CD4-positive, alpha-beta T cell treated with Interleukin-17A for 4 hours (primary cell): ENCODE measurements at regions not wholly inside any gene's neighbourhood (a gene's known extent, or its start where the extent isn't known, plus 50 kb on each side); places are given as distances from the start of the nearest gene placed in this dataset.

Source experiments
- DNase-seq: peaks from one replicate; pipeline ENCODE4 v3.0.0-alpha.2; 2020; ENCODE audit warnings: mixed read lengths

DNA sequence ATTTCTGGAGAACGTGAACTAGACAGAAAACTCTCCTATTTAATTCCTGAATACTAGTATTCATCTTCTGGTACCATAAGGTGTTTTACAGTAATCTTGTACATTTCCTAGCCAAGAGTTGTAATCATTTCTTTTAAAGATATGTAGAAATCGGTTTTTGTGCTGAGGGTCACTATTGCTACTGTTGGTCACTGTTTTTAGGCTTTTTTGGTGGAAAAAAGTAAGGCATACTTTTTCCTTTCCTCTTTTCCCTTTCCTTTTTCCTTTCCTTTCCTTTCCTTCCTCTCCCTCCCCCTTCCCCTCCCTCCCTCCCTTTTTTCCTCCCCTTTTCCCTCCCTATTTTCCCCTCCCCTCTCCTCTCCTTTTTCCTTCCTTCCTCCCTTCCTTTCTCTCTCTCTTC lies 706.4 kb upstream of the GOT2 start:
- no peak for DNase-seq

DNA sequence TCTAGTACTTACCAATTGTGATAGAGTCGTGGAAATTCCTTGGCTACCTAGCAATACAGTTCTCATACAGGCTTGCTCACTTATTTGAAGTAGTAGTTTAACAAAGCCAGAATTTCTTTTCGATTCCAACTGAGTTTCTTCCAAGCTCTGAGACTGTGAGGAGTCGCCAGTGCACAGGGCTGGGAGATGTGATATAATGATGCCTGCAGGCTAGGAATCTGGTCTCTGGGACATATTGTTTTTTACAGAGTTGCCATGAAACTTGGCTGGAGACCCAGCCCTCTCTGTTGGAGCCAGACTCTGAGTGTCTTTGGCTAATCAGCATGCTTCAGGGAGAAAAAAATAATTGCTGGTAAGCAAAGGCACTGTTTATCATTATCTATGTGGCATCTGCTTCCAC lies 698.8 kb upstream of the GOT2 start:
- no peak for DNase-seq

DNA sequence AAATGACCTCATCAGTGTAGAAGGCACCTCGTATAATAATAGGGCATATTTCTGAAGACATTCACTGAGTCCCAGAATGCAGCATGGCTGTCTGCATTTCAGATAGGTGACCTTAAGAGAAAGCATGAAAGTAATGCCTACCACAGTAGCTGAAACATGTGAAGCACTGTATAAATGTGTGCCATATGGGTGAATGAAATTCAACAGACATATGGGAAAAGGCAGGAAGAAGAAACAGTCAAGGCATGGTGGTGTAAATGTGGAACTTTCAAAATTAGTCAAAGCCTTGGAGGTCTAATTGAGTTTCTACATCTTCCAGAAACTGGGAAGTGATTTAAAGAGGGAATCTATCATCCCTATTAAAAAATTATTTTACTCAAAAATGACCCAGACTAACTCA lies 698.2 kb upstream of the GOT2 start:
- no peak for DNase-seq

DNA sequence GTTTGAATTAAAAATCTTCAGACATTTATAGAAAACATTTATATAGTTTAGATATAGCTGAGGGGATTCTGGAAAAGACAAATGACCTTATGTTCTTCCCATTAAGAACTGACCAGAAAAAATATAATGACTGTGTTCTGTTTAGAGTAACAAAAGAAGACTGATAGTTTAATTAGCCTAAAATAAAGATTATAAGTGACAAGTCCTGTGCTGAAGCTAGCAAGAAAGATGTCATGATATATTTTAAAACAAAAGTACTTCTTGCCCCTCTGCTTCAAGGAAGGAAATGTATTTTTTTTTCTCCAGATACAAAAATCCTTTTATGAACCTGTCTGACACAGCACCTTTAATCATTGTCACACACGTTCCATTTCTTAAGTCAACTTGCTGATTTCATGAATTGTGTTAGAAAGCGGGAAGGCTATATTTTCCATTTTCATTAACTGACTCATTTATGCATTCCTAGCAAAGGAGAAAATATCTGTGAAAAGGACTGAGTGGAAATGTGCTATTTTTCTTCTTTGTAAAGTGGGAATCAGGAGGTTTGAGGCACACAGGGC lies 690.7 kb upstream of the GOT2 start:
- DNase-seq = no peak

DNA sequence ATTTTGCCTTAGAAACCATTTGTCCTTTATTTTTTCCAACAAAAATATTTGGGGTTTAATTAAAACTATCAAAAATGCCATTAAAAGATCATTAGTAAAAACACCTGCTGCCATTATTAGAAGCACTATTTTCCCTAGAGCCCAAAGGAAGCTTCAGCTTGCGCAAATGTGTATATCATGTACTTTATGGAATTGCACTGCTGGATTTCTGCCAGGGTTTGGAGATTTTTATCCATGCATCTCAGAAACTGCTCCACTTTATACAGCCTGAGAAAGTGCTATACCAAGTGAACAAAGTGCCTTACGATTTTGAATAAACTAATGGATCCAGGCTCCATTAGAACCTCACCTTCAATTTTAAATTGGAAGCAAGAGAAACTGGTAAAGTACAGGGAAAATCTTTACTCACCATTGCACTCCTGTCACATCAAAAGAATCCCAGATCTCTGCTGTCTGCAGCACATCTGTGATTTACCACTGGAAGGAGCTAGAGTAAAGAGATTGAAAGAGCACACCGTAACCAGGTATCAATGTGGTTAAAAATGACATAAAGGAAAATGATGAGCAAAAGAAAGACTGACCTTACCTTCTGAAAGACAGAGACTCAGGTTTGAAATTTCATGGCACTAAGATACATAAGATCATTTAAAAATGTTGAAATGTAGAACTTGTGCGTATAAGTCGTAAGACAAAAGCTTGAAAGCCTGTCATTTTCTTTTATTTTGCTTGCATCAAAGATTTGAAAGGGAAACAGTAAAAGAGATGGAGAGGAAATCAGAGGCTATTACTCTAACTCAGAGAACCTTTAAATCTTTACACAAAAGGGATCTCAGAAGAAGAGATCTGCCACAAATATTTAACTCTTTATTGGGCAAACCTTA lies 678.1 kb upstream of the GOT2 start:
- no peak for DNase-seq

DNA sequence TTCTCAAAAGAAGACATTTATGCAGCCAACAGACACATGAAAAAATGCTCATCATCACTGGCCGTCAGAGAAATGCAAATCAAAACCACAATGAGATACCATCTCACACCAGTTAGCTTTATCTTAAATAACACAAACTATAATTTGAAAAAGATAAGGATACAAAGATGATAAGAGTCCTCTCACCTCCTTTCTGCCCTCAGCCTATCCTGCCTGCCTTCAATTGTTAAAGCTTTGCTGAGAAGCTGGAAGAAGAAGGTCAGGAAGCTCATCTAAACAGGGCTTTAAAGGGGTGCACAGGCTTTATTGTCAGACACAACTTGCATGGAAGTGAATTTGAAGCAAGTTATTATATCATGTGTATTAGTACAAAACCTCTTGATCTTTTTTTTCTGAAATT lies 676.3 kb upstream of the GOT2 start:
- no peak for DNase-seq

DNA sequence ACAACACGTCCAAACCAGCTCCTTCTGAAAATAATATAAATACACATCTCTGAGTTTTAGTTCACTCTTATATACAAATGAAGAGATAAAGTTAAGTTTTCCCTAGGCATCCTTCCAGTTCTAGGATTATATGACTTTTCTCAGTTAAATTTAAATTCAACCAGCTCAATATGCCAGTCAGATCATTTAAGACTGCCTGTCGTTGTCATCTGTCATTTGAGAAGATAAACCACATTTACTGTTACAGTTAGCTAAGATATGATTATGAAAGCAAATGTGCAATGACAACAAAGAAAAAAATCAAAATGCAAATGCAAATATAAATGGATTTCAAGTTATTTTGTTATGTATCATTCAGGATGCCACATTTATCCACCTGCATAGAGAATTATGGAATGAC lies 671.7 kb upstream of the GOT2 start:
- DNase-seq = no peak

DNA sequence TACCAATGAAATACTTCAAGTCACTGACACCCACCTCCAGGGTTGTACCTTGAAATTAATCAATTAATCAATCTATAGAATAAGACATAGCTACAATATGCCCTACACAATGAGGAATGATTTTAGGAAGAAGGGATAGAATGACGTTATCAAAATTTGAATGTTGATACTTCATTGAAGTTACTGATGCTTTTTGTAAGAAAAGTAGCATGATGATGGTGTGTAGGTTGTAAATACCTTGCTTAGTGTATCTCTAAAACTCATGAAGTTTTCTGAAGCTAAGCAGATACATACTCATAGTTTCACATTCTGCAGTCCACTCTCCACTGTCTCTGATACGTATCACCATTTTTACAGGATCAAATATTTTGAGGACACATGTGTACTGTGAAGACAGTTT lies 670.4 kb upstream of the GOT2 start:
- no peak for DNase-seq

DNA sequence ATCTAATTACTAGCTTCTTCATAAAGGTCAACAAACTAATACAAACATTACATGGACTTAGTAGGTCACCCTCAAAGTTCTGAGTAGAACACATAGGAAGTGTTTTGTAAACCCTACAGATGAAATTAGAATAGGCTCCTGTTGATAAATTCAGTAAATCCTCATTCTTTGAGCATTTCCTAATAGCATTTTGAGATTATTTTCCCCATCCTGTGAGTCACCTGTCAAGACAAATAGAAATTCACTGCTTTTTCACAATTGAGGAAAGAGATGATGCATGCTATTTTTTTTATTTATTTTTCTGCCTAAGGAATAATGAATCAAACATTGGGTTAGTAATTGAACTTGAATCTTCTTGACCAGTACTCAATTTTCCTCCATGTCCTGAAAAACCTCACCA lies 666.7 kb upstream of the GOT2 start:
- no peak for DNase-seq

DNA sequence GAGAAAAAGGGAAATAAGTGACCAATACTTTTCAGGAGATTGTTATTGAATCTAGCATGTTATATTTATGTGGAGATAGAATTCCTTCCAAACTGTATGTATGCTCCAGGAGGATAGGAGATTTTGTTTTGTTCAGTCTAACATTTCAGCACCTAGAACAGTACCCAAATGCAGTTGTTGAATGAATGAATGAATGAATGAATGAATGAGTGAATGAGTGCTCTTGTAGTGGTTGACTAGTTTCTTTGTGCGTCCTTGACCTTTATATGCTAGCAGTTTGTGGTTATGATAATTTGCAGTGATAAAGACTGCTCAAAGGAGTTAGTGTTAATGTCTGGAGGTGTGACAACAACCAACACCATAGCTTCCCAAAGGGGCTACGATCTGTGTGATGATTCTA lies 663.5 kb upstream of the GOT2 start:
- DNase-seq = no peak

DNA sequence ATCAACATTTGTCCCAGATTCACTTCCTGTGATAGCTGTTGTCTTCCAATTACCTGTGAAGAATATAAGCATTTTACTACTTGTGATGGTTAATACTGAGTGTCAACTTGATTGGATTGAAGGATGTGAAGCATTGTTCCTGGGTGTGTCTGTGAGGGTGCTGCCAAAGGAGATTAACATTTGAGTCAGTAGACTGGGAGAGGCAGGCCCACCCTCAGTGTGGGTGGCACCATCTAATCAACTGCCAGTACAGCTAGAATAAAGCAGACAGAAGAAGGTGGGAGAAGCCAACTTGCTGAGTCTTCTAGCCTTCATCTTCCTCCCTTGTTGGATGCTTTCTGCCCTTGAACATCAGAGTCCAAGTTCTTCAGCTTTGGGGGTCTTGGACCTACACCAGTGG lies 660.4 kb upstream of the GOT2 start:
- no peak for DNase-seq

DNA sequence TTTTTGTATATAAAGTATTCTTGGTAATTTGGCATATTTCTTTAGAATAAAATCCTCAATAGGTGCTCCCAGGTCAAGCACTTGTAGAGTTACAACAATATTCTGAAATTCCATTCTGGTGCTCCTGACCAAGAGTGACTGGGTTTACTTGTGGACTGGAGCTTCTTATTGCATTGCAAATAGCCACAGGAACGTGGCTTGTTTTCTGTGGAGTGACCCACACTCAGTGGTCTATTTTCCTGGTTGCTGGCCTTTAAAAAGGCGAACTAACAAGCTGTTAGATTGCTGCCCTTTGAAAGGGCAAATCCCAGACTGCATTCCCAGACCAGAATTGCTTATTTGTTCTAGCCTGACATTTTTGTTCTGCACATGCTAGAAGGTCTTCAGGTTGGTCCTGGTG lies 658.8 kb upstream of the GOT2 start:
- DNase-seq = no peak

DNA sequence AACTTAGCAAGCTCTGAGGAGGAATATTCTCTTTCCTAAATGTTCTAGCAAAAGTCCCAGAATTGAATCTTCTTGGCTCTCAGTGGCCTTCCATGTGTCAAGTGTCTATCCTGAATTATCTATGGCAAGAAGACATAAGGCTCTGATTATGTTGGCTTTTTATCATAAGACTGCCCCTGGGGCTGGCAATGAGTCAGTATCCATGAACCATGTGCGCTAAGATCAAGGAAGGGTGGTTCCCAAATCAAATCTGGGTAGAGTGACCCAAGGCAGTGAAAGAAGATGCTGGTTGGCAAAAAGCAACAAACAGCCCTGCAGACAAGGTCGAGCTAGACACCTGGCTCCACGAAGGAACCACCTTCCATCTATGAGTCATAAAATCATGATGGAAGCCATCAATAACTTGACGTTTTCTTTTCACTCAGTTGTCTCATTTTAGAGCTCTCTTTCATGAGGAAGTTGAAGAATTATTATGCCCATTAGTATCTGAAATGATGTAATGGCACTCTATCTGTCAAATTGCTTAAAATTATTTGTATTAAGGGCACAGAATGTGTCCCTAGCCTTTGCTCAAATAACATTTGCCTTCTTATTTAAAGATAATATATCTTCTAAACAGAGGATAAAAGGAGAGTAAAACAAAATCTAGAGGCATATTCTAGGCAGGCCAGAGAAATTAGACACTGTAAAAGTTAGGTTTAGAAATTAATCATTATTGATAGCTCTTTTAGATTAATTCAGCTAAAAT lies 657.7 kb upstream of the GOT2 start:
- DNase-seq = no peak

DNA sequence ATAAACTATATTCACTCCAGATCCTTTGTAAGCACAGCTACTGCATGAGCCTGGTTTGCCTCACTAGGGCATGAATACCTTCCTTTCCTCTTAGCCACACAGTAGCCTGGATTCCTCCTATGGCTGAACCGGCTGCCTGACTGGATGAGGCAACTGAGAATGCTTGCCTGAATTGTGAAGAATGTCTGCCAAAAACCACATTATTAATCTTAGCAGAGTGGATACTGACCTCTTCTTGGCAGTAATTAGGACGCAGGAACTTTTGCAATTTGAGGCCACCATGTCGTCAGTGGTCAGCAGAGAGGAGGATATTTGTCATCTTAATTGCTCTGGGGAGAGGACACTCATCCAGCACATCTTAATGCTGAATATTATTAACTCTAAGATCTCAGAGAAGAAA lies 651.8 kb upstream of the GOT2 start:
- DNase-seq = no peak

DNA sequence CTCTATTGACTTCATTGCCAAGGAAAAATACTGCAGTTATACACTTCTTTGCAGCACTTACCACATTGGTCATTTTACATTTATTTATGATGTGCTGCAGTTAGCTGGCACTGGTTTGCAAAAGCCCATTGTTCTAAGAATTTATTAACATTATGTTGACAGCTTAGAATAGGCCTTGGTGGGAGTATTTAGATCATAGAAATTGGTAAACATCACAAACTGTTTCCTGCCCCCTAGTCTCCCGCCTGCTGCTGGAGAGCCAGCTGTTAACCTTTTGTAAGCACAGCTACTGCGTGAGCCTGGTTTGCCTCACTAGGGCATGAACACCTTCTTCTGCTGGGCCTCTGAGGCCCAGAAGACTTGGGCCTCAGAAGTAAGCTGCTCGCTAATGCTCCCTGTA lies 651.4 kb upstream of the GOT2 start:
- no peak for DNase-seq

DNA sequence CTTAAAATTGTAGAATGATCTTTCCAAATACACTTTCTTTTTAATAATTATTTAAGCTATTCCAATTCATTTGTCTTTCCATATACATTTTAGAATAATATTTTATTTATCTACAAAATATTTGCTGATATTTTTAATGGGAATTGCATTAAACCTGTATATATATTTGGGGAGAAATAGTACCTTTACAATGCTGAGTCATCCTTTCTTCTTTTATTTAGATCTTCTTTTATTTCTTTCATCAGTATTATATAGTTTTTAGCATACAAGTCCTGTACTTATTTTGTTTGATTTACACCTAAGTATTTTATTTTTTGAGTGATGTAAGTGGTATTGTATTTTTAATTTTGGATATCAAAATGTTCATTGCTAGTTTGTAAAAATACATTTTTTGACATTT lies 639.5 kb upstream of the GOT2 start:
- DNase-seq = no peak

DNA sequence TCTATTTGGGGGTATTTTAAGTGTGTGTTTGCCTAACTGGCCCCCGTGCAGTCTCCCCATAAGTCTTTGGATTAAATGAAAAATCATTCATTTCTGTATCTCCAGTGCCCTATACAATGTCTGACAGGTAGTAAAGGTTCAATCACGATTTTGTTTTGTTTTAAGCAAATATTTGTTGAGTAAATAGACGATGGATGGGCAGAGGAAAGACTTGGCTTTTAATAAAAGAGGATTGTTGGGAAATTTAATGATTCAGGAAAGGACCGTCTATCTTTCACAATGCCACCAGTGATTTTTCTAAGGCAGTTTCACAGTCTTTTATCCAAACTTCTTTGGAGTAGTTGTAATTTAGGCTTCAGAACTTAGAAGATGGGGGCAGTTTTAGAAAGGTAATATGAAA lies 636.6 kb upstream of the GOT2 start:
- no peak for DNase-seq

DNA sequence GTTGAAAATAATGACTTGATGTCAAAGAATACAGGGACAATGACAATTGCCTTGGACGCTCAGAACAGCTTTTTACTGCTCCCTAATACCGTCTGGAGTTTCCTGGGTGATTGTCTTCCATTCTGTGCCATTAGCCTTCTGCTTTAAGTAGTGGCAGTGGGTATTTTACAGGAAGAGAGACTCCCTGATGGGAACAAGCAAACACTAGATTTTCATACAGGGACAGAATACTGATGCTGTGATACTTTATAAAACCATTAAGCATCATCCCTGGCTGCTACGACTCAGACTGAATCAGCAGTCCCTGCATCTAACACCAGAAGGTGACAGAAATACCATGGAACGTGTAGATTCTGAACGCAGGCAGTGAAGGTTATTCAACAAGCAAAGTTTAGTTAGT lies 635.4 kb upstream of the GOT2 start:
- DNase-seq = no peak

DNA sequence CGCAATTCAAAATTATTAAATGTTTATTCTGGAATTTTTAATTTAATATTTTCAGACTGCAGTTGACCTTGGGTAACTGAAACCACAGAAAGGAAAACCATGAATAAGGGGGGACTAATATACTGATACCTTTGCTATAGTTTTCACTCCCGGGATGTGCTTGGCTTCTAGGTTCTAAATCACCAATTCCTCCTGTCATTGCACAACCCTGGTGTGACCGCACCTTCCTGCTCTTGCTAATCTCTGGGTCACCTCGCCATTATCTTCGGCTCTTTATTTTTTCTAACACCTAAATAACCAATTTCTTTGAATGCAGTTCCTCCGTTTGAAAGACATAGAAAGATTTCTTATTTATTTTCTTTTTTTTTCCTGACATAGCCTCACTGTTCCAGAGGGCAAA lies 634.5 kb upstream of the GOT2 start:
- DNase-seq = no peak

DNA sequence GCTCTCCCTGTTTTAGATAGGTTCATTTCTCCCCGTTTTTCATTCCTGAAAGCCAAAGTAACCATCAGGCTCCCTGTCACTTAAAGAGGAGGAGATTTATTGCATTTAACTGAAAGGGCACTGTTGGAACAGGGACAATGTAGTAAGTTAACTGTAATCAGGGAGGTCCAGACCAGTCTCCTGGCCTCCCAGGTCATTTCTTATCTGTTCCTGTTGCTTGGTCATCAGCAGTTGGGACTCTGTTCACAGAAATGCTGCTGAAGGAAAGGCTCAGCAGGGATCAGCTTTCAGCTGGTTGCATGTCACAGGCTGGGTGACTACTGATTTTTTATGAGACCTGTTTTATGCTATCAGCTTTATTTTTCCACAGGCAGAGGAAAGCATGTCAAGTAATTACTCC lies 622.6 kb upstream of the GOT2 start:
- DNase-seq = no peak

DNA sequence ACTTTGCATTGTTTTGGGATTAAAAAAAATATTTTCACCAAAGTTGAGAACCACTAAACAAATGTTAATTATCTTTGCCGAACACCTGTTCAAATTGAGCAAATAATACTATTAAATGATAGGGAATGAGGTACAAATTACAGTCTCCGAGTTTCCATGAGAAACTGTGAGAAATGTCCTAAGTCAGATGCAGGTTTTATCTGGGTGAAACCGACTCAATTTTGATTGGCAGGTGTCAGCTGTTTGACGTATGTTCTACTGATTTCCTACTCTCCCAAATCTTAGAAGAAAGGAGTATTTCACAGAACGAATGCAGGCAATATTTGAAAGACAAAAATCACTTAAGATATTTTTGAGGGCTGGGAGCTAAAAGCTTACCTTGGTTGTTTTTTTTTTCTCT lies 622.0 kb upstream of the GOT2 start:
- DNase-seq = no peak

DNA sequence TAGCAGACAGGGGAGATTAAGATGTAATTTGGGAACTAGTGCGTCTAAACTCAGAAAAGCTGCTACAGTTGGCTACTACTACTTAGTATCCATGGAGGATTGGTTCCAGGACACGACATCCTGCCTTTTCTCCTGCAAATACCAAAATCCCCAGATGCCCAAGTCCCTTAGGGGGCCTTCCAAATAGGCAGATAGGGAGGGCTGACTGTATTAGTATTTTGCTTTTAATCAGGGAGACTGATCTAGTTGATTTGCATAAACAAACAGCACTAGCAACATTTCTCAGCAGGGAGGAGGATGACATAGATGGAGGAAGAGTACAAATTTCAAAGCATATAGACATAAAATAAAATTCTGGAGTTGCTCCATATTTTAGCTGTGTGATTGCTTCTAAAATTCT lies 621.6 kb upstream of the GOT2 start:
- no peak for DNase-seq

DNA sequence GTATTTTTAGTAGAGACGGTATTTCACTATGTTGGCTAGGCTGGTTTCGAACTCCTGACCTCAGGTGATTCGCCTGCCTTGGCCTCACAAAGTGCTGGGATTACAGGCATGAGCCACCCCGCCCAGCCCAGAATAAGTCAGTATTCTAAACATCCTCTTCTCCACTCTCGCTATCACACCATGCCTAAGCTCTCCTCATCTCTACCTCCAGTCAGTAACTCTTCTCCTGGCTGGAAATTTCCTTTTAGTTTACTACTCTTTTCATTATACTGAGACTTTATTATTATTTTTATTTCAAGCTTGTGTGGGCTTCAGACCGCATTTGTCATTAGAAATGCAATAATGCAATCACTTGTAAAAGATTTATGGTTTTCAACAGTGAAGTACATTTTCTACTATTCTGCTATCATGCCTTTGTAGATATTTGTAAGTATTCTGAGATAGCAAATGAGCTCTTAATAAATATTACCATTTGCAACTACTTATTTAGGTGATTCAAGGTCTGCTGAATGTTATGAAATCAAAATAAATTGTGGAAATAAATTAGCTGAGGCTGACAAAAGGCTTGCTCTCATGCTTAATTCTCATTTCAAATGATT lies 617.3 kb upstream of the GOT2 start:
- DNase-seq = no peak

DNA sequence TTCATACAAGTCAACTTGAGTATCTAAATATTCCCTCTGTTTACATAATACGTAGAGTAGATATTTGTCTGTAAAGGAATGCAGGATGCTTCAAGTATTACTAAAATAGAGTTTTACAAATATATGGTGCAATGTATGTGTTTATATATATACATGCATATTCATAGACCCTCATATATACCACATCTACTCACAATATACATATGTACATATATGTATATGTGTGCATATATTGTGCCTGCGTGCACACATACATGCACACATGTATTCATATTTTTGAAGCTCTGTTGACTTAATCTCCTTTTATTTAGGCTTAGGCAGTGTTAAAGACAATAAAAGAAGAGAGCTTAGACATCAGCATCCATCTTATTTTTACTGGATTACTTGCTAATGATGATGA lies 616.6 kb upstream of the GOT2 start:
- DNase-seq = no peak
